BE2C (cell line): ENCODE measurements at regions not wholly inside any gene's neighbourhood (a gene's known extent, or its start where the extent isn't known, plus 50 kb on each side); places are given as distances from the start of the nearest gene placed in this dataset.

Source experiments
- DNase-seq: peaks from one replicate; pipeline ENCODE4 v3.0.0-alpha.2; 2020
- H3K27me3 ChIP-seq: fragments of 250-450 bp; sonication (Bioruptor Pico); 2 replicates; pipeline ENCODE4 v1.5.1; 2020; ENCODE audit warnings: mild to moderate bottlenecking
- H3K36me3 ChIP-seq: fragments of 250-450 bp; sonication (Bioruptor Pico); 2 replicates; pipeline ENCODE4 v1.5.1; 2020; ENCODE audit warnings: mild to moderate bottlenecking
- H3K4me1 ChIP-seq: fragments of 250-450 bp; sonication (Bioruptor Pico); 2 replicates; pipeline ENCODE4 v1.5.1; 2020
- H3K4me3 ChIP-seq: 2 replicates; pipeline ENCODE4 v1.5.1; 2011; ENCODE audit warnings: low read depth, low read length
- H3K9me3 ChIP-seq: fragments of 250-450 bp; sonication (Bioruptor Pico); 2 replicates; pipeline ENCODE4 v1.5.1; 2020
- TF ChIP-seq, protein P1 (sequence below): IDR thresholded peaks from 2 replicates; pipeline ENCODE4 v1.5.1; 2012; ENCODE audit warnings: mild to moderate bottlenecking, low read depth, low read length

DNA sequence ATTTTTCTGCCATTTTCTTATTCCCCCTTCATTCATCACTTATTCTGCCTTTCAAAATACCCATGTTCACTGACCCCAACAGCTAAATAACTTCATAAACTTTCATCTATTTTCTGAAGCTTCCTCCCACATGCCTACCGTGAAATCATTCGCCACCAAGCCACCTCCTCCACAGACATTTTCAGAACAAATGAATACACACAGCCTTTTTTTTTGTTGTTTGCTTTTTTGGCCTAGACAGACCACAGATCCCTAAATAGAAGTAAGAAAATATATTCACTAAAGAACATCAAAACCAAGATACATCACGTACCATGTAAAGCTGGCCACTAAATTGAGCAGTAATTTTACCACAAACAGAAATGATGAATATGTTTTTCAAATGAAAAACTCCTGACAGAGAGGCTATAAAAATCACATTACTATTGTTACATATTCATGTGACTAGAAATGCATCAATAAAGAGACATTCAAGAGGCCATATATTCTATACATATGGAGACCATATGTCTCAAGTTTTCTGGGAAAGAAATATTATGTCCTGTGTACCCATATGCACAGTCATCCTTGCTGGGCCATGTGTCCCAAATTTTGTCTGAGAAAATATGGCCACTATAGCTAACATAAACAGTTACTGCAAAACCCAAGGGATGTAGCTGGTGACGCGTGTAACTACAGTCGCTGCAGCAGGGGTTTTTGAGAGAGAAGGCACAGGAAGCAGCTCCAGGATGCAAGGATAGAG is 200.3 kb downstream of the FBXO15 start:
- no peaks in the 10 kb centered on the region for H3K36me3 ChIP-seq
- no peak overlapping the region for H3K4me3 ChIP-seq
- H3K4me1 ChIP-seq: no peaks in the 10 kb centered on the region
- TF ChIP-seq, protein P1, sequence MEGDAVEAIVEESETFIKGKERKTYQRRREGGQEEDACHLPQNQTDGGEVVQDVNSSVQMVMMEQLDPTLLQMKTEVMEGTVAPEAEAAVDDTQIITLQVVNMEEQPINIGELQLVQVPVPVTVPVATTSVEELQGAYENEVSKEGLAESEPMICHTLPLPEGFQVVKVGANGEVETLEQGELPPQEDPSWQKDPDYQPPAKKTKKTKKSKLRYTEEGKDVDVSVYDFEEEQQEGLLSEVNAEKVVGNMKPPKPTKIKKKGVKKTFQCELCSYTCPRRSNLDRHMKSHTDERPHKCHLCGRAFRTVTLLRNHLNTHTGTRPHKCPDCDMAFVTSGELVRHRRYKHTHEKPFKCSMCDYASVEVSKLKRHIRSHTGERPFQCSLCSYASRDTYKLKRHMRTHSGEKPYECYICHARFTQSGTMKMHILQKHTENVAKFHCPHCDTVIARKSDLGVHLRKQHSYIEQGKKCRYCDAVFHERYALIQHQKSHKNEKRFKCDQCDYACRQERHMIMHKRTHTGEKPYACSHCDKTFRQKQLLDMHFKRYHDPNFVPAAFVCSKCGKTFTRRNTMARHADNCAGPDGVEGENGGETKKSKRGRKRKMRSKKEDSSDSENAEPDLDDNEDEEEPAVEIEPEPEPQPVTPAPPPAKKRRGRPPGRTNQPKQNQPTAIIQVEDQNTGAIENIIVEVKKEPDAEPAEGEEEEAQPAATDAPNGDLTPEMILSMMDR: no peak
- no peak for DNase-seq
- H3K9me3 ChIP-seq: no peaks in the 10 kb centered on the region
- no peaks in the 10 kb centered on the region for H3K27me3 ChIP-seq

DNA sequence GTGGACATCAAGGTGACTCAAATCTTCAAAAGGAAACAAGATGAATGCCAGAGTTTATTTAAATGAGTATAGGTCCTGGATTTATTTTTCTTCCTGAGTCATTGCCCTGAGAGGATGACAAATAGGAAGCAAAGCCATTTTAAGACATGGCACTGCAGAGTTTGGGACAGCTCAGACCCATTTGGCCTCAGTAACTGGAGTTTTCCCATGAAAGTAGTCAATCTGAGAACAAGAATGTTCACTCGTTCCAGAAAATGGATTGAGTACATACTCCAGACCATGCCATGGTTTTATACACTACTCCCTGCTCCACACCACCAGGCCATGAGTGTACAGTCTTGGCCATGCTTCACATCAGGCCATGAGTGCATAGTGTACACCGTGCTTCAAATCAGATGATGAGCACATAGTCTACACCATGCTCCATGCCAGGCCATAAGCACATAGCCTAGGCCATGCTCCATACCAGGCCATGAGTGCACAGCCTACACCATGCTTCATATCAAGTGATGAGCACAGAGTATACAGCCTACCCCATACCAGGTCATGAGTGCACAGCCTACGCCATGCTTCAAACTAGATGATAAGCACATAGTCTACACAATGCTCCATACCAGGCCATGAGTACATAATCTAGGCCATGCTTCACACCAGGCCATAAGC is 202.4 kb downstream of the FBXO15 start:
- H3K9me3 ChIP-seq: no peaks in the 10 kb centered on the region
- no peaks in the 10 kb centered on the region for H3K36me3 ChIP-seq
- TF ChIP-seq, protein P1: no peak
- no peaks in the 10 kb centered on the region for H3K4me1 ChIP-seq
- H3K27me3 ChIP-seq: no peaks in the 10 kb centered on the region
- H3K4me3 ChIP-seq: no peak overlapping the region
- no peak for DNase-seq

DNA sequence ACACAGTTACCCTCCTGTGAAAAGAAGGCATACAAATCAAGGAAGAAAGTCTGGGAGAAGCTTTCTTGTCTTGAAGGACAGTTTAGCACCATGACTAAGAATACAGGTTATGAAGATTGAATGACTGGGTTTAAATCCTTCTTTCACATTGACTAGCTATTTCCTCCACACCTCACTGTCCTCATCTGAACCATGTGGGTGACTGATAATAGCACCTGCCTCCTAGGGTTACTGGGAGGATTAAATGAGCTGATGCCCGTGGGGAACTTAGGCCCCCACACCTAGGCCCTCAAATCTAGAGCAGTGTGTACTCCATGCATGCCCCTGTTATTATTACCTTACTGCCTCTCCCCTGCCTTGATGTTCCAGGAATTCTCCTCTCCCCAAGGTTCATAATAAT is 202.9 kb downstream of the FBXO15 start:
- H3K4me3 ChIP-seq: no peak overlapping the region
- H3K4me1 ChIP-seq: no peaks in the 10 kb centered on the region
- DNase-seq: no peak
- TF ChIP-seq, protein P1: no peak
- H3K9me3 ChIP-seq: no peaks in the 10 kb centered on the region
- no peaks in the 10 kb centered on the region for H3K27me3 ChIP-seq
- H3K36me3 ChIP-seq: no peaks in the 10 kb centered on the region

DNA sequence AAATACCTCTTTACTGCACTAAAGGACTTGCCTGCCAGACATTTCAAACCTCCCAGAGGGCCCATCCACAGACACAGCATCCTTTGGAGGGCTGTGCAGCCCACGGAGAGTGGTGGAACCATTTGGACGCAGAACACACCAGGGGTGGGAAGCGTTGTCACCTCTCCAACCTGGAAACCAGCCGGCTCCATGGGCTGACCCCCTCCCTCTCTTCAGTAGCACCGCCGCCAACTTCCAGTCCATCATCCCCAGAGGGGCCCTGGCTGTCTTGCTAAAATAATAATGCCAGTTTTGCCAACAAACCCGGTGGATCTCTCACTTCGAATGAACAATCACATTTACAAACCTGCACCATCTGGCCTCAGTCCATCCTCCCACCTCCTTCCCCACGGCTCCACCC is 203.9 kb downstream of the FBXO15 start:
- H3K4me1 ChIP-seq: no peaks in the 10 kb centered on the region
- H3K9me3 ChIP-seq: no peaks in the 10 kb centered on the region
- no peaks in the 10 kb centered on the region for H3K27me3 ChIP-seq
- DNase-seq: no peak
- TF ChIP-seq, protein P1: no peak
- H3K4me3 ChIP-seq: no peak overlapping the region
- no peaks in the 10 kb centered on the region for H3K36me3 ChIP-seq

GRCh38 chr18:73942956-73943355 is 204.7 kb downstream of the FBXO15 start:
- Histone ChIP-seq H3K36me3 (no peaks in the 10 kb centered on the region), H3K4me3 (no peak overlapping the region), H3K4me1 (no peaks in the 10 kb centered on the region), H3K9me3 (no peaks in the 10 kb centered on the region), H3K27me3 (no peaks in the 10 kb centered on the region)
- no peak for DNase-seq
- TF ChIP-seq, protein P1: no peak

- no peaks in the 10 kb centered on the region for H3K9me3 ChIP-seq
- TF ChIP-seq, protein P1: no peak
Measured at GRCh38 chr18:73942081-73942625, 205.5 kb downstream of the FBXO15 start.

More at GRCh38 chr18:73942081-73942625, 205.5 kb downstream of the FBXO15 start:
- no peak for DNase-seq
- H3K4me1 ChIP-seq: no peaks in the 10 kb centered on the region
- no peaks in the 10 kb centered on the region for H3K36me3 ChIP-seq
- no peaks in the 10 kb centered on the region for H3K27me3 ChIP-seq
- H3K4me3 ChIP-seq: no peak overlapping the region
